Gastroesophageal sphincter (tissue), 3 donors: ENCODE measurements at regions not wholly inside any gene's neighbourhood (a gene's known extent, or its start where the extent isn't known, plus 50 kb on each side); places are given as distances from the start of the nearest gene placed in this dataset.

Experiments
- CTCF ChIP-seq, 4 experiments: fragments of 200-600 bp in 2 of 4; fragments of 450-650 bp in 2 of 4; sonication (generic) in 1 of 4; IDR thresholded peaks; one replicate each; pipeline ENCODE4 v1.5.1; 2017 to 2019; ENCODE audit warnings: antibody characterized with exemption in 4 of 4, mild to moderate bottlenecking in 2 of 4, moderate library complexity in 2 of 4
- POLR2AphosphoS5 ChIP-seq: sonication (generic); formaldehyde crosslinking; IDR thresholded peaks from one replicate; pipeline ENCODE4 v1.6.1; 2017; ENCODE audit warnings: antibody characterized with exemption

DNA sequence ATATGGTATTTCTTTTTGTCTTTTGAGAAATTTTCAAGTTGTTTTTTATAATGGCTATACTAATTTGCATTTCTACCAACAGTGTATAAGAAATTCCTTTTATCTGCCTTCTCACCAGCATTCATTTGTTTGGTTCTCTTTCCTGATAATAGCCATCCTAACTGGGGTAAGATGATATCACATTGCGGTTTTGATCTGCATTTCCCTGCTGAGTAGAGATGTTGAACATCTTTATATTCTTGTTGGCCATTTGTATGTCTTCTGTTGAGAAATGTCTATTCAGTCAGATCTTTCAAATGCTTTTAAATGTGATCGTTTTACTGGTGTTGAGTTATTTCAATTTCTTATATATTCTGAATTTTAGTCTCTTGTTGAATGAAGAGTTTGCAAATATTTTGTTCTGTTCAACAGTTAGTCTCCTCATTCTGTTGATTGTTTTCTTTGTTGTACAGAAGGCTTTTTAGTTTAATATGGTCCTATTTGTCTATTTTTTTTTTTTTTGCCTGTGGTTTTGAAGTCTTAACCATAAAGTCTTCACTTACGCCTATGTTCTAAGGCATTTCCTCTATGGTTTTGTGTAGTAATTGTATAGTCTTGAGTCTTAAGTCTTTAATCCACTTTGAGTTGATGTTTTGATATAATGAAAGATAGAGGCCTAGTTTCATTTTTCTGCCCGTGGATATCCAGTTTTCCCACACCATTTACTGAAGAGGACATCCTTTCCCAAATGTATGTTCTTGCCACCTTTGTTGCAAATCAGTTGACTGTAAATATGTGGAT lies 1566.9 kb downstream of the STIM2 start:
- TF ChIP-seq POLR2AphosphoS5 (no peak), CTCF (IDR thresholded peaks at IDR 0.05) (no peak)
